PC-9 (cell line): ENCODE measurements at regions not wholly inside any gene's neighbourhood (a gene's known extent, or its start where the extent isn't known, plus 50 kb on each side); places are given as distances from the start of the nearest gene placed in this dataset.

Experiments
- BruUV-seq: library from RNA; stranded (reverse); fragments of 400-500 nt; replicated peaks from 2 replicates; lab custom pipeline; 2021; lab: Mats Ljungman, UMichigan
- CTCF ChIA-PET: fragments of 300-600 bp; sonication (Branson Sonifier 250); formaldehyde crosslinking; loops from one replicate; lab custom pipeline; 2022; ENCODE audit warnings: antibody characterized with exemption; lab: Charles Lee
- POLR2A ChIA-PET: fragments of 300-600 bp; sonication (Branson Sonifier 250); formaldehyde crosslinking; loops from one replicate; lab custom pipeline; 2022; ENCODE audit warnings: antibody characterized with exemption; ENCODE audit not compliant: unreplicated experiment; lab: Charles Lee
- DNase-seq, 2 experiments: peaks; one replicate each; pipeline versions ENCODE4 v3.0.0 to v3.0.0-alpha.2; 2015 to 2022; ENCODE audit warnings: mixed read lengths in 1 of 2
- H2AFZ ChIP-seq: fragments of 200-600 bp; sonication (generic); 2 replicates; pipeline ENCODE4 v1.8.1; 2017; ENCODE audit warnings: antibody characterized with exemption
- H3F3A ChIP-seq: fragments of 200-600 bp; sonication (generic); 2 replicates; pipeline ENCODE4 v1.8.1; 2017; ENCODE audit warnings: antibody characterized with exemption, mild to moderate bottlenecking, low read depth; ENCODE audit not compliant: insufficient read depth
- H3K27ac ChIP-seq: fragments of 200-600 bp; sonication (generic); 2 replicates; pipeline ENCODE4 v1.6.1; 2016; ENCODE audit warnings: mixed run types
- H3K27me3 ChIP-seq: fragments of 200-600 bp; sonication (generic); 2 replicates; pipeline ENCODE4 v1.6.1; 2016; ENCODE audit warnings: low read depth, mixed run types; ENCODE audit not compliant: insufficient read depth
- H3K36me3 ChIP-seq: fragments of 200-600 bp; sonication (generic); 2 replicates; pipeline ENCODE4 v1.6.1; 2016; ENCODE audit warnings: low read depth, mixed run types
- H3K4me1 ChIP-seq: fragments of 200-600 bp; sonication (generic); replicated peaks from 2 replicates; pipeline ENCODE4 v1.6.1; 2016; ENCODE audit warnings: mixed run types; ENCODE audit not compliant: insufficient read depth
- H3K4me2 ChIP-seq: fragments of 200-600 bp; sonication (generic); 2 replicates; pipeline ENCODE4 v1.6.1; 2017; ENCODE audit warnings: mixed run types
- H3K4me3 ChIP-seq: fragments of 200-600 bp; sonication (generic); 2 replicates; pipeline ENCODE4 v1.6.1; 2016; ENCODE audit warnings: mixed run types
- H3K79me2 ChIP-seq: fragments of 200-600 bp; sonication (generic); 2 replicates; pipeline ENCODE4 v1.6.1; 2017; ENCODE audit warnings: low read depth, mixed run types
- H3K9me2 ChIP-seq: fragments of 200-600 bp; sonication (generic); 2 replicates; pipeline ENCODE4 v1.8.1; 2017; ENCODE audit warnings: mild to moderate bottlenecking; ENCODE audit not compliant: insufficient read depth
- H3K9me3 ChIP-seq: fragments of 200-600 bp; sonication (generic); 2 replicates; pipeline ENCODE4 v1.8.1; 2016; ENCODE audit warnings: low read depth; ENCODE audit not compliant: insufficient read depth
- H4K20me1 ChIP-seq: fragments of 200-600 bp; sonication (generic); 2 replicates; pipeline ENCODE4 v1.8.1; 2017; ENCODE audit not compliant: insufficient read depth
- EZH2 ChIP-seq: fragments of 200-600 bp; sonication (generic); IDR thresholded peaks from 2 replicates; pipeline ENCODE4 v1.8.0; 2017; ENCODE audit warnings: antibody characterized with exemption, low read depth
- intact Hi-C: fragments of 100-400 bp; cut with micrococcal nuclease; formaldehyde crosslinking; loops from one replicate; pipeline ENCODE4 v1.10.0; 2022; ENCODE audit not compliant: unreplicated experiment
- TF ChIP-seq, protein P1 (sequence below): fragments of 200-600 bp; sonication (generic); conservative IDR thresholded peaks from 2 replicates; pipeline ENCODE4 v1.6.1; 2017; ENCODE audit warnings: mixed run types, antibody characterized with exemption, mild to moderate bottlenecking, moderate library complexity

DNA sequence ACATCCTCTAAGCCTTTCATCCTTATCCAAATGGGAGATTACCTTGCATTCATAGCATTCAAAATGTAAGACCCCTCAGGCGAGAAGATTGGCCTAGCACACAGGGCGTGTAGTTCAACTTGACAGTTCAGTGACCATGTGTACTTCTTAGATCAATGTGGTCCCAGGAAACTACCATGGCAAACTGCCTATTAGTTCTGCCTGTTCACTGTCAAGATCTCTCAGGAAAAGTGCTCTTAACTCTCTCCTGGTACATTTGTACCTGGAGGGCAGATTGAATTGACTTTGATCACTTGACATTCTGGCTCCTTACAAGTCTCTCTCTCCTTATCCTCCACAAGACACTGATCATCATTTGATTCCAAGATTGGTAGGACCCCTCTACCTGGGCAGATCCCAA is 122.4 kb downstream of the CDC7 start:
- DNase-seq, result no peak
- no TSS peak for BruUV-seq
- H3K27ac ChIP-seq, result no peak overlapping the region
- no peaks in the 10 kb centered on the region for H3K27me3 ChIP-seq
- no peak for TF ChIP-seq EZH2
- TF ChIP-seq, protein P1, sequence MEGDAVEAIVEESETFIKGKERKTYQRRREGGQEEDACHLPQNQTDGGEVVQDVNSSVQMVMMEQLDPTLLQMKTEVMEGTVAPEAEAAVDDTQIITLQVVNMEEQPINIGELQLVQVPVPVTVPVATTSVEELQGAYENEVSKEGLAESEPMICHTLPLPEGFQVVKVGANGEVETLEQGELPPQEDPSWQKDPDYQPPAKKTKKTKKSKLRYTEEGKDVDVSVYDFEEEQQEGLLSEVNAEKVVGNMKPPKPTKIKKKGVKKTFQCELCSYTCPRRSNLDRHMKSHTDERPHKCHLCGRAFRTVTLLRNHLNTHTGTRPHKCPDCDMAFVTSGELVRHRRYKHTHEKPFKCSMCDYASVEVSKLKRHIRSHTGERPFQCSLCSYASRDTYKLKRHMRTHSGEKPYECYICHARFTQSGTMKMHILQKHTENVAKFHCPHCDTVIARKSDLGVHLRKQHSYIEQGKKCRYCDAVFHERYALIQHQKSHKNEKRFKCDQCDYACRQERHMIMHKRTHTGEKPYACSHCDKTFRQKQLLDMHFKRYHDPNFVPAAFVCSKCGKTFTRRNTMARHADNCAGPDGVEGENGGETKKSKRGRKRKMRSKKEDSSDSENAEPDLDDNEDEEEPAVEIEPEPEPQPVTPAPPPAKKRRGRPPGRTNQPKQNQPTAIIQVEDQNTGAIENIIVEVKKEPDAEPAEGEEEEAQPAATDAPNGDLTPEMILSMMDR, result no peak
- no peaks in the 10 kb centered on the region for H3K4me1 ChIP-seq
- H3K4me2 ChIP-seq, result no peak overlapping the region
- H3K9me2 ChIP-seq, result no peaks in the 10 kb centered on the region
- H2AFZ ChIP-seq, result no peak overlapping the region
- H3K36me3 ChIP-seq, result no peaks in the 10 kb centered on the region
- no peak overlapping the region for H3K4me3 ChIP-seq
- no peaks in the 10 kb centered on the region for H3F3A ChIP-seq
- CTCF ChIA-PET, result no interaction called here
- POLR2A ChIA-PET, result no interaction called here
- H3K9me3 ChIP-seq, result 0 out of 2 replicates have a peak, but pooled peaks cover 3% of the 10 kb centered on the region
- no peaks in the 10 kb centered on the region for H4K20me1 ChIP-seq
- no peaks in the 10 kb centered on the region for H3K79me2 ChIP-seq
- intact Hi-C loops, result no loop called here

DNA sequence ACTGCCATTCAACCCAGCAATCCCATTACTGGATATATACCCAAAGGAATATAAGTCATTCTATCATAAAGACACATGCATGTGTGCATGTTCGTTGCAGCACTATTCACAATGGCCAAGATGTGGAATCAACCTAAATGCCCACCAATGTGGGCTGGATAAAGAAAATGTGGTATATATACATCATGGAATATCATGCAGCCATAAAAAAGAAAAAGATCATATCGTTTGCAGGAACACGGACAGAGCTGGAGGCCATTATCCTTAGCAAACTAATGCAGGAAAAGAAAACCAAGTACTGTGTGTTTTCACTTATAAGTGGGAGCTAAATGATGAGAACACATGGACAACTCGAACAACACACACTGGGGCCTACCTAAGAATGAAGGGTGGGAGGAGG is 123.7 kb downstream of the CDC7 start:
- Histone ChIP-seq H3K4me3 (no peak overlapping the region), H3K4me1 (no peaks in the 10 kb centered on the region), H4K20me1 (no peaks in the 10 kb centered on the region), H2AFZ (no peak overlapping the region), H3K9me2 (no peaks in the 10 kb centered on the region), H3K79me2 (no peaks in the 10 kb centered on the region), H3K9me3 (0 out of 2 replicates have a peak, but pooled peaks cover 3% of the 10 kb centered on the region), H3K27me3 (no peaks in the 10 kb centered on the region), H3F3A (no peaks in the 10 kb centered on the region), H3K27ac (no peak overlapping the region), H3K36me3 (no peaks in the 10 kb centered on the region), H3K4me2 (no peak overlapping the region)
- no peak for DNase-seq
- intact Hi-C loops, result no loop called here
- BruUV-seq, result no TSS peak
- TF ChIP-seq EZH2, result no peak
- TF ChIP-seq, protein P1, result no peak
- CTCF ChIA-PET, result no interaction called here
- POLR2A ChIA-PET, result no interaction called here
